Caco-2 (cell line): ENCODE measurements at regions not wholly inside any gene's neighbourhood (a gene's known extent, or its start where the extent isn't known, plus 50 kb on each side); places are given as distances from the start of the nearest gene placed in this dataset.

ENCODE experiments used
- BruUV-seq: library from RNA; stranded (reverse); fragments of 400-500 nt; replicated peaks from 2 replicates; lab custom pipeline; 2021; lab: Mats Ljungman, UMichigan
- CTCF ChIA-PET: fragments of 300-600 bp; sonication (Branson Sonifier 250); formaldehyde crosslinking; loops from one replicate; lab custom pipeline; 2022; ENCODE audit warnings: antibody characterized with exemption; lab: Charles Lee
- POLR2A ChIA-PET: fragments of 300-600 bp; sonication (Branson Sonifier 250); formaldehyde crosslinking; loops from one replicate; lab custom pipeline; 2022; ENCODE audit warnings: antibody characterized with exemption; lab: Charles Lee
- DNase-seq, 2 experiments: peaks; one replicate each; pipeline versions ENCODE4 v3.0.0 to v3.0.0-alpha.2; 2020 to 2022
- H3K27me3 ChIP-seq: replicated peaks from 2 replicates; pipeline ENCODE4 v1.6.0; 2011; ENCODE audit warnings: low read length; ENCODE audit not compliant: control insufficient read depth, insufficient read depth
- H3K36me3 ChIP-seq: 2 replicates; pipeline ENCODE4 v1.5.1; 2011; ENCODE audit warnings: low read length; ENCODE audit not compliant: control insufficient read depth, insufficient read depth
- H3K4me1 ChIP-seq: fragments of 250-450 bp; sonication (Bioruptor Pico); 2 replicates; pipeline ENCODE4 v1.5.1; 2020; ENCODE audit warnings: mild to moderate bottlenecking
- H3K4me3 ChIP-seq: 2 replicates; pipeline ENCODE4 v1.5.1; 2011; ENCODE audit warnings: low read depth, mild to moderate bottlenecking, control low read depth, low read length
- H3K9me3 ChIP-seq: fragments of 250-450 bp; sonication (Bioruptor Pico); 2 replicates; pipeline ENCODE4 v1.5.1; 2020; ENCODE audit warnings: mild to moderate bottlenecking, moderate library complexity
- H3K27ac Mint-ChIP-seq: one replicate; pipeline ENCODE4 v1.8.0; 2022; ENCODE audit warnings: mixed read lengths; ENCODE audit not compliant: unreplicated experiment
- H3K27me3 Mint-ChIP-seq: one replicate; pipeline ENCODE4 v1.8.0; 2022; ENCODE audit warnings: mixed read lengths; ENCODE audit not compliant: insufficient read depth, unreplicated experiment
- H3K36me3 Mint-ChIP-seq: one replicate; pipeline ENCODE4 v1.8.0; 2022; ENCODE audit warnings: mild to moderate bottlenecking, mixed read lengths; ENCODE audit not compliant: insufficient read depth, unreplicated experiment
- H3K4me1 Mint-ChIP-seq: one replicate; pipeline ENCODE4 v1.8.0; 2022; ENCODE audit warnings: low read depth, mixed read lengths; ENCODE audit not compliant: unreplicated experiment
- H3K4me3 Mint-ChIP-seq: one replicate; pipeline ENCODE4 v1.8.0; 2022; ENCODE audit warnings: mild to moderate bottlenecking, moderate library complexity, mixed read lengths; ENCODE audit not compliant: unreplicated experiment
- H3K9me3 Mint-ChIP-seq: one replicate; pipeline ENCODE4 v1.8.0; 2022; ENCODE audit warnings: mixed read lengths; ENCODE audit not compliant: unreplicated experiment
- CTCF ChIP-seq, 2 experiments: fragments of 200-600 bp in 1 of 2; IDR thresholded peaks; 1 replicate in 1 of 2; 2 replicates in 1 of 2; pipeline versions ENCODE4 v1.5.1 to v1.8.0; 2011 to 2022; ENCODE audit warnings: antibody characterized with exemption in 1 of 2, control low read depth in 1 of 2, inconsistent platforms in 1 of 2, low read depth in 1 of 2, low read length in 1 of 2, mild to moderate bottlenecking in 1 of 2, moderate library complexity in 1 of 2; ENCODE audit not compliant: insufficient read depth in 1 of 2, severe bottlenecking in 1 of 2, unreplicated experiment in 1 of 2
- intact Hi-C: fragments of 100-400 bp; cut with micrococcal nuclease; formaldehyde crosslinking; loops from one replicate; pipeline ENCODE4 v1.10.0; 2022; ENCODE audit not compliant: unreplicated experiment

DNA sequence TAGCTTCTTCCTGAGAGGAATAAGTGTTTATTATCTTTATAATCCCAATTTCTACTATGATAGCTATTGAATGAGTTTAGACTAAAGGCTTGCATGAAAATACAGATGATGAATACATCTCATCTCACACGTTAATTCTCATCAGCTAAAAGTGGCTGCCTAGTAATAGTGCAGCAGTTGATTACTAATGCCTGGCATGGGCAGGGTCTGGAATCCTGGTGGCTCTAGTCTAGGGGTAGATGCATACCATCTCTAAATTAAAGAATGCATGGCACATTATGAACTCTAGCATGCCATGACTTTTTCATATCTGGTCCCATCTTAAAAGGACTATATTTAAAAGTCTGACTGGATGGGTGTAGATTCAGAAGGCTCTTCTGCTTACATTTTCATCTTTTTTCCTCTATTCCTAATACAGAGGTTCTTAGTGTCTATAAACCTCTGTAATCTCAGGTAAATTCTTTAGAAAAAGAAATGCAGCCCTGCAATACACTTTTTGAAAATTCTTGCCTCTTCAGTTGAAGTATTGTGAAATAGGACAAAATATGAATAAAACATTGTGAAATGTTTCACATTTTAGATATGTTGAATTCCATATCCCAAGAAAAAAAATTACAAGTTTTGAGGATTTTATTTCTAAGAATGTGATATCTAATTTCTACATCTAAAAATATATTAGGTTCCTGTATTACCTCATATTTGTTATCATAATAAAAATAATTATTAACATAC is 187.6 kb downstream of the C11orf87 start:
- Mint-ChIP-seq H3K4me3 (no peak overlapping the region), H3K4me1 (no peaks in the 10 kb centered on the region), H3K36me3 (no peaks in the 10 kb centered on the region), H3K27ac (no peak overlapping the region), H3K9me3 (no peaks in the 10 kb centered on the region), H3K27me3 (peaks cover 13% of the 10 kb centered on the region)
- ChIA-PET POLR2A (no interaction called here), CTCF (no interaction called here)
- Histone ChIP-seq H3K4me1 (no peaks in the 10 kb centered on the region), H3K36me3 (no peaks in the 10 kb centered on the region), H3K4me3 (no peak overlapping the region), H3K9me3 (0 out of 2 replicates have a peak, but pooled peaks cover 2% of the 10 kb centered on the region), H3K27me3 (no peaks in the 10 kb centered on the region)
- BruUV-seq = no TSS peak
- intact Hi-C loops = loop anchor here (10.0 kb wide), 1 partner anchor 1365 kb away; no protein-coding TSS in a partner anchor
- no peak for TF ChIP-seq CTCF (IDR thresholded peaks at IDR 0.05; ENCODE audit: insufficient read depth in 1 of 2, low read depth in 1 of 2, low read length in 1 of 2, severe bottlenecking in 1 of 2, unreplicated experiment in 1 of 2)
- no peak for DNase-seq

GRCh38 chr11:109612496-109612895 is 190.5 kb downstream of the C11orf87 start:
- intact Hi-C loops = loop anchor here (10.0 kb wide), 1 partner anchor 1362 kb away; no protein-coding TSS in a partner anchor
- no peaks in the 10 kb centered on the region for H3K36me3 Mint-ChIP-seq
- no peak overlapping the region for H3K4me3 ChIP-seq
- no peak for TF ChIP-seq CTCF (IDR thresholded peaks at IDR 0.05; ENCODE audit: insufficient read depth in 1 of 2, low read depth in 1 of 2, low read length in 1 of 2, severe bottlenecking in 1 of 2, unreplicated experiment in 1 of 2)
- no peaks in the 10 kb centered on the region for H3K36me3 ChIP-seq
- H3K27me3 ChIP-seq = no peaks in the 10 kb centered on the region
- H3K4me3 Mint-ChIP-seq = no peak overlapping the region
- no peak overlapping the region for H3K27ac Mint-ChIP-seq
- 0 out of 2 replicates have a peak, but pooled peaks cover 2% of the 10 kb centered on the region for H3K9me3 ChIP-seq
- ChIA-PET POLR2A (no interaction called here), CTCF (no interaction called here)
- no peaks in the 10 kb centered on the region for H3K4me1 Mint-ChIP-seq
- no peak for DNase-seq
- peaks cover 9% of the 10 kb centered on the region for H3K27me3 Mint-ChIP-seq
- no peaks in the 10 kb centered on the region for H3K4me1 ChIP-seq
- H3K9me3 Mint-ChIP-seq = no peaks in the 10 kb centered on the region
- BruUV-seq = no TSS peak

- no peak for TF ChIP-seq CTCF (IDR thresholded peaks at IDR 0.05; ENCODE audit: insufficient read depth in 1 of 2, low read depth in 1 of 2, low read length in 1 of 2, severe bottlenecking in 1 of 2, unreplicated experiment in 1 of 2)
- no peak for DNase-seq
- H3K4me3 ChIP-seq = no peak overlapping the region
- no peaks in the 10 kb centered on the region for H3K36me3 Mint-ChIP-seq
- ChIA-PET POLR2A (no interaction called here), CTCF (no interaction called here)
- H3K36me3 ChIP-seq = no peaks in the 10 kb centered on the region
- H3K4me3 Mint-ChIP-seq = no peak overlapping the region
- no peaks in the 10 kb centered on the region for H3K9me3 ChIP-seq
- H3K27ac Mint-ChIP-seq = no peak overlapping the region
- no peaks in the 10 kb centered on the region for H3K4me1 Mint-ChIP-seq
- intact Hi-C loops = loop anchor here (10.0 kb wide), 1 partner anchor 1355 kb away; no protein-coding TSS in a partner anchor
- BruUV-seq = no TSS peak
- no peaks in the 10 kb centered on the region for H3K27me3 ChIP-seq
- peaks cover 8% of the 10 kb centered on the region for H3K27me3 Mint-ChIP-seq
- no peaks in the 10 kb centered on the region for H3K9me3 Mint-ChIP-seq
- H3K4me1 ChIP-seq = no peaks in the 10 kb centered on the region
These were observed 197.5 kb downstream of the C11orf87 start for GRCh38 chr11:109619498-109619897.
